ENCODE measurements at regions not wholly inside any gene's neighbourhood (a gene's known extent, or its start where the extent isn't known, plus 50 kb on each side); places are given as distances from the start of the nearest gene placed in this dataset.

- H3K27me3 ChIP-seq (ENCODE audit: control insufficient read depth, insufficient read depth, low read length) = no peaks in the 10 kb centered on the region
- H3K4me2 ChIP-seq (ENCODE audit: extremely low read depth, insufficient read depth, low read length) = no peak overlapping the region
- no peak overlapping the region for H3K9ac ChIP-seq (ENCODE audit: insufficient read depth, low read length)
- H4K20me1 ChIP-seq (ENCODE audit: control insufficient read depth, extremely low read depth, insufficient read depth, low read length) = no peaks in the 10 kb centered on the region
- H3K9me3 ChIP-seq (ENCODE audit: control insufficient read depth, insufficient read depth, low read depth, low read length) = no peaks in the 10 kb centered on the region
- no peaks in the 10 kb centered on the region for H3K79me2 ChIP-seq (ENCODE audit: control insufficient read depth, insufficient read depth, low read length)
- no peak for TF ChIP-seq CTCF (conservative IDR thresholded peaks at IDR 0.05 in 1 of 2, IDR thresholded peaks at IDR 0.05 in 1 of 2; ENCODE audit: low read depth in 1 of 2, low read length in 2 of 2)
- TF ChIP-seq EZH2 (IDR thresholded peaks at IDR 0.05; ENCODE audit: low read length, missing control alignments) = no peak
- no peak overlapping the region for H2AFZ ChIP-seq (ENCODE audit: low read length)
- no peaks in the 10 kb centered on the region for H3K4me1 ChIP-seq (ENCODE audit: control insufficient read depth, extremely low read depth, insufficient read depth, low read length)
- no peaks in the 10 kb centered on the region for H3K36me3 ChIP-seq (ENCODE audit: control insufficient read depth, insufficient read depth, low read length)
- no peak for DNase-seq (ENCODE audit: low read depth in 2 of 2)
- H3K27ac ChIP-seq (ENCODE audit: insufficient read depth, low read length) = no peak overlapping the region
- no peak overlapping the region for H3K4me3 ChIP-seq (replicated peaks in 1 of 4; ENCODE audit: control extremely low read depth in 1 of 4, insufficient read depth in 1 of 4, low read depth in 3 of 4, low read length in 4 of 4)
These were observed 510.0 kb downstream of the GBA3 start for GRCh38 chr4:23202712-23203247.

- H3K4me1 ChIP-seq (ENCODE audit: control insufficient read depth, extremely low read depth, insufficient read depth, low read length) = no peaks in the 10 kb centered on the region
- no peak overlapping the region for H3K4me3 ChIP-seq (replicated peaks in 1 of 4; ENCODE audit: control extremely low read depth in 1 of 4, insufficient read depth in 1 of 4, low read depth in 3 of 4, low read length in 4 of 4)
- no peaks in the 10 kb centered on the region for H3K27me3 ChIP-seq (ENCODE audit: control insufficient read depth, insufficient read depth, low read length)
- no peak for DNase-seq (ENCODE audit: low read depth in 2 of 2)
- no peak overlapping the region for H3K4me2 ChIP-seq (ENCODE audit: extremely low read depth, insufficient read depth, low read length)
- TF ChIP-seq CTCF (conservative IDR thresholded peaks at IDR 0.05 in 1 of 2, IDR thresholded peaks at IDR 0.05 in 1 of 2; ENCODE audit: low read depth in 1 of 2, low read length in 2 of 2) = no peak
- no peak overlapping the region for H2AFZ ChIP-seq (ENCODE audit: low read length)
- no peak overlapping the region for H3K27ac ChIP-seq (ENCODE audit: insufficient read depth, low read length)
- no peaks in the 10 kb centered on the region for H3K9me3 ChIP-seq (ENCODE audit: control insufficient read depth, insufficient read depth, low read depth, low read length)
- no peaks in the 10 kb centered on the region for H3K79me2 ChIP-seq (ENCODE audit: control insufficient read depth, insufficient read depth, low read length)
- H3K9ac ChIP-seq (ENCODE audit: insufficient read depth, low read length) = no peak overlapping the region
- no peaks in the 10 kb centered on the region for H3K36me3 ChIP-seq (ENCODE audit: control insufficient read depth, insufficient read depth, low read length)
- no peaks in the 10 kb centered on the region for H4K20me1 ChIP-seq (ENCODE audit: control insufficient read depth, extremely low read depth, insufficient read depth, low read length)
These were observed 502.0 kb downstream of the GBA3 start for GRCh38 chr4:23194751-23195150.

- Histone ChIP-seq H3K79me2 (ENCODE audit: control insufficient read depth, insufficient read depth, low read length) (no peaks in the 10 kb centered on the region), H3K4me3 (replicated peaks in 1 of 4; ENCODE audit: control extremely low read depth in 1 of 4, insufficient read depth in 1 of 4, low read depth in 3 of 4, low read length in 4 of 4) (no peak overlapping the region), H3K9me3 (ENCODE audit: control insufficient read depth, insufficient read depth, low read depth, low read length) (no peaks in the 10 kb centered on the region), H3K36me3 (ENCODE audit: control insufficient read depth, insufficient read depth, low read length) (no peaks in the 10 kb centered on the region), H4K20me1 (ENCODE audit: control insufficient read depth, extremely low read depth, insufficient read depth, low read length) (no peaks in the 10 kb centered on the region), H3K4me1 (ENCODE audit: control insufficient read depth, extremely low read depth, insufficient read depth, low read length) (no peaks in the 10 kb centered on the region), H3K9ac (ENCODE audit: insufficient read depth, low read length) (no peak overlapping the region), H3K27ac (ENCODE audit: insufficient read depth, low read length) (no peak overlapping the region), H3K4me2 (ENCODE audit: extremely low read depth, insufficient read depth, low read length) (no peak overlapping the region), H3K27me3 (ENCODE audit: control insufficient read depth, insufficient read depth, low read length) (no peaks in the 10 kb centered on the region), H2AFZ (ENCODE audit: low read length) (no peak overlapping the region)
- no peak for DNase-seq (ENCODE audit: low read depth in 2 of 2)
- TF ChIP-seq CTCF (conservative IDR thresholded peaks at IDR 0.05 in 1 of 2, IDR thresholded peaks at IDR 0.05 in 1 of 2; ENCODE audit: low read depth in 1 of 2, low read length in 2 of 2) (no peak), EZH2 (IDR thresholded peaks at IDR 0.05; ENCODE audit: low read length, missing control alignments) (no peak)
These were observed 481.4 kb downstream of the GBA3 start for GRCh38 chr4:23174179-23174578.

Measured in fibroblast of lung (primary cell).